HL-60 (cell line): ENCODE measurements at regions not wholly inside any gene's neighbourhood (a gene's known extent, or its start where the extent isn't known, plus 50 kb on each side); places are given as distances from the start of the nearest gene placed in this dataset.

Source experiments
- POLR2AphosphoS5 ChIP-seq: IDR thresholded peaks from 2 replicates; pipeline ENCODE4 v1.6.1; 2012; ENCODE audit warnings: low read depth
- TF ChIP-seq, protein P1 (sequence below): IDR thresholded peaks from one replicate; pipeline ENCODE4 v1.5.1; 2011; ENCODE audit warnings: low read length, control low read depth, inconsistent platforms; ENCODE audit not compliant: insufficient read depth

DNA sequence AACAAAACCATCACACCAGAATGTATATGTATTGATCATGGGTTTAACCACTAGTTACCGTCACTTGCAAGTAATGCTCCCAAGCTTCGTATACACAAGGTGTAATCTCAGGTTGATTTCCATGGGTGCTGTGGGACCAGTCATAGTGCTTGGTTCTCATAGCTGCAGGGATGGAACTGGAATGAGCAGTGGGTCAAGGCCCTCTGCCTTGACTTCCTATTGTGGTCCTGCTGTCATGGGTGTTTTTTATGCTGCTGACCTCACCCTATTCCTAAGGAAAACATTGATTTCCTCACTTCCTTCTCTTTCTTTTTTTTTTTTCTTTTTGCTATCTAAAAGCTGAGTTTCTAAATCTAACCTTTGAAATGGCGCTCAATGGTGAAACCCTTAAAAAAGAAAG is 325.6 kb upstream of the RASGRP1 start:
- TF ChIP-seq, protein P1, sequence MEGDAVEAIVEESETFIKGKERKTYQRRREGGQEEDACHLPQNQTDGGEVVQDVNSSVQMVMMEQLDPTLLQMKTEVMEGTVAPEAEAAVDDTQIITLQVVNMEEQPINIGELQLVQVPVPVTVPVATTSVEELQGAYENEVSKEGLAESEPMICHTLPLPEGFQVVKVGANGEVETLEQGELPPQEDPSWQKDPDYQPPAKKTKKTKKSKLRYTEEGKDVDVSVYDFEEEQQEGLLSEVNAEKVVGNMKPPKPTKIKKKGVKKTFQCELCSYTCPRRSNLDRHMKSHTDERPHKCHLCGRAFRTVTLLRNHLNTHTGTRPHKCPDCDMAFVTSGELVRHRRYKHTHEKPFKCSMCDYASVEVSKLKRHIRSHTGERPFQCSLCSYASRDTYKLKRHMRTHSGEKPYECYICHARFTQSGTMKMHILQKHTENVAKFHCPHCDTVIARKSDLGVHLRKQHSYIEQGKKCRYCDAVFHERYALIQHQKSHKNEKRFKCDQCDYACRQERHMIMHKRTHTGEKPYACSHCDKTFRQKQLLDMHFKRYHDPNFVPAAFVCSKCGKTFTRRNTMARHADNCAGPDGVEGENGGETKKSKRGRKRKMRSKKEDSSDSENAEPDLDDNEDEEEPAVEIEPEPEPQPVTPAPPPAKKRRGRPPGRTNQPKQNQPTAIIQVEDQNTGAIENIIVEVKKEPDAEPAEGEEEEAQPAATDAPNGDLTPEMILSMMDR: no peak
- no peak for TF ChIP-seq POLR2AphosphoS5
